HG02973 (cell line): ENCODE measurements at regions not wholly inside any gene's neighbourhood (a gene's known extent, or its start where the extent isn't known, plus 50 kb on each side); places are given as distances from the start of the nearest gene placed in this dataset.

ENCODE experiments used
- ATAC-seq: cut with Tn5 transposase; IDR thresholded peaks from one replicate; pipeline ENCODE4 v1.9.1; 2021; ENCODE audit warnings: moderate library complexity; ENCODE audit not compliant: unreplicated experiment

GRCh38 chr11:11016943-11017342 is 159.1 kb upstream of the ZBED5 start:
- no peak for ATAC-seq

GRCh38 chr11:11016068-11016467 is 158.2 kb upstream of the ZBED5 start:
- no peak for ATAC-seq

- ATAC-seq, result no peak
These were observed 153.8 kb upstream of the ZBED5 start for GRCh38 chr11:11011617-11012016.

GRCh38 chr11:11010624-11011127 is 152.8 kb upstream of the ZBED5 start:
- ATAC-seq, result no peak

- ATAC-seq, result no peak
These were observed 151.3 kb upstream of the ZBED5 start for GRCh38 chr11:11009179-11009578.

GRCh38 chr11:11004069-11004468 is 146.2 kb upstream of the ZBED5 start:
- no peak for ATAC-seq

- no peak for ATAC-seq
These were observed 145.4 kb upstream of the ZBED5 start for GRCh38 chr11:11003226-11003625.

GRCh38 chr11:11000579-11001283 is 142.9 kb upstream of the ZBED5 start:
- no peak for ATAC-seq

- no peak for ATAC-seq
These were observed 140.8 kb upstream of the ZBED5 start for GRCh38 chr11:10998674-10999073.

GRCh38 chr11:10996678-10997077 is 138.8 kb upstream of the ZBED5 start:
- no peak for ATAC-seq

GRCh38 chr11:10993640-10994039 is 135.8 kb upstream of the ZBED5 start:
- ATAC-seq, result no peak

- no peak for ATAC-seq
These were observed 135.3 kb upstream of the ZBED5 start for GRCh38 chr11:10993186-10993585.

- ATAC-seq, result no peak
These were observed 133.5 kb upstream of the ZBED5 start for GRCh38 chr11:10991393-10991792.

- no peak for ATAC-seq
These were observed 132.9 kb upstream of the ZBED5 start for GRCh38 chr11:10990637-10991193.

GRCh38 chr11:10990160-10990559 is 132.3 kb upstream of the ZBED5 start:
- ATAC-seq, result no peak

GRCh38 chr11:10986006-10986405 is 128.2 kb upstream of the ZBED5 start:
- no peak for ATAC-seq

GRCh38 chr11:10984742-10985141 is 126.9 kb upstream of the ZBED5 start:
- ATAC-seq, result no peak

GRCh38 chr11:10984250-10984649 is 126.4 kb upstream of the ZBED5 start:
- no peak for ATAC-seq

GRCh38 chr11:10982704-10983510 is 125.1 kb upstream of the ZBED5 start:
- no peak for ATAC-seq

- ATAC-seq, result no peak
These were observed 121.7 kb upstream of the ZBED5 start for GRCh38 chr11:10979529-10979928.

GRCh38 chr11:10978198-10978597 is 120.3 kb upstream of the ZBED5 start:
- ATAC-seq, result no peak

GRCh38 chr11:10975287-10975721 is 117.5 kb upstream of the ZBED5 start:
- ATAC-seq, result no peak
